Smooth muscle cell (in vitro differentiated cells): ENCODE measurements at regions not wholly inside any gene's neighbourhood (a gene's known extent, or its start where the extent isn't known, plus 50 kb on each side); places are given as distances from the start of the nearest gene placed in this dataset.

ENCODE experiments used
- DNase-seq: peaks from one replicate; lab custom pipeline; 2025; ENCODE audit not compliant: unreplicated experiment; lab: John Stamatoyannopoulos, UW
- H2AFZ ChIP-seq: fragments of 200-600 bp; sonication (generic); 2 replicates; pipeline ENCODE4 v1.6.0; 2016; ENCODE audit warnings: antibody characterized with exemption, low read depth, mild to moderate bottlenecking
- H3F3A ChIP-seq: fragments of 200-600 bp; sonication (generic); 2 replicates; pipeline ENCODE4 v1.6.0; 2017; ENCODE audit warnings: antibody characterized with exemption, low read depth
- H3K27ac ChIP-seq: fragments of 200-600 bp; sonication (generic); 2 replicates; pipeline ENCODE4 v1.5.1; 2016; ENCODE audit warnings: low read depth, mild to moderate bottlenecking
- H3K27me3 ChIP-seq: fragments of 200-600 bp; sonication (generic); 2 replicates; pipeline ENCODE4 v1.6.1; 2016; ENCODE audit warnings: low read depth, mild to moderate bottlenecking
- H3K36me3 ChIP-seq: fragments of 200-600 bp; sonication (generic); 2 replicates; pipeline ENCODE4 v1.5.1; 2016; ENCODE audit warnings: low read depth
- H3K4me1 ChIP-seq: fragments of 200-600 bp; sonication (generic); 2 replicates; pipeline ENCODE4 v1.5.1; 2016; ENCODE audit warnings: low read depth
- H3K4me2 ChIP-seq: fragments of 200-600 bp; sonication (generic); 2 replicates; pipeline ENCODE4 v1.6.0; 2016; ENCODE audit warnings: mild to moderate bottlenecking
- H3K4me3 ChIP-seq: fragments of 200-600 bp; sonication (generic); 2 replicates; pipeline ENCODE4 v1.5.1; 2016; ENCODE audit warnings: mild to moderate bottlenecking
- H3K79me2 ChIP-seq: fragments of 200-600 bp; sonication (generic); 2 replicates; pipeline ENCODE4 v1.6.0; 2016; ENCODE audit warnings: low read depth, mild to moderate bottlenecking
- H3K9ac ChIP-seq: fragments of 200-600 bp; sonication (generic); 2 replicates; pipeline ENCODE4 v1.6.0; 2016; ENCODE audit warnings: low read depth
- H3K9me3 ChIP-seq: fragments of 200-600 bp; sonication (generic); replicated peaks from 2 replicates; pipeline ENCODE4 v1.5.1; 2016; ENCODE audit warnings: low read depth
- H4K20me1 ChIP-seq: fragments of 200-600 bp; sonication (generic); 2 replicates; pipeline ENCODE4 v1.6.0; 2016; ENCODE audit warnings: low read depth
- WGBS: methylation state at CpG from one replicate; pipeline ENCODE4 v1.1.7; 2016; ENCODE audit warnings: low lambda C conversion rate; 5-methylcytosine and 5-hydroxymethylcytosine counted together
- TF ChIP-seq, protein P1 (sequence below): fragments of 200-600 bp; sonication (generic); IDR thresholded peaks from 2 replicates; pipeline ENCODE4 v1.5.1; 2017; ENCODE audit warnings: borderline replicate concordance, mild to moderate bottlenecking, antibody characterized with exemption; ENCODE audit not compliant: insufficient read depth, poor library complexity, severe bottlenecking

DNA sequence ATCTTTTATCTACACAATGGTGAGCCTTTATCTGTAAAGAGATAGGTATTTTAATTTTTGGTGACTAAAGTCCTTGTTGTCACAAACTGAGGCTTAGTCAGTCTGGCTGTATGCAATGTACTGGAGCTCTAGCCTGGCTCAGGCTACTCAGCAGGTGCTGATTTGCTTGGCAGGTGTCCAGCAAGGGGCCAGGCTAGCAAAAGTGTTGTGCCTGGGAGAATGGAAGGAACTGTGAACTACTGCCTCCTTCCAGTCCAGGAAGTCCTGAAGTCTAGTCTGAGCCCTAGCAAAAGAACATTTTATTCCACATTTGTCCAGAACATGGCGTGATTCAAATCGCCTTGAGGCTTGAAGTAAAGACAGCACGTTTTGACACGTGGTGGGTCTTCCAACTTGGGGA lies 260.5 kb downstream of the CCDC85A start:
- H3K4me3 ChIP-seq, result no peak overlapping the region
- DNase-seq, result no peak
- no peaks in the 10 kb centered on the region for H3K9me3 ChIP-seq
- peaks cover 7% of the 10 kb centered on the region for H3K4me1 ChIP-seq
- no peaks in the 10 kb centered on the region for H3K27me3 ChIP-seq
- no peak overlapping the region for H3K4me2 ChIP-seq
- H4K20me1 ChIP-seq, result no peaks in the 10 kb centered on the region
- H3F3A ChIP-seq, result no peaks in the 10 kb centered on the region
- H3K79me2 ChIP-seq, result no peaks in the 10 kb centered on the region
- WGBS, result 90% methylated on average over 4 of the region's 4 CpGs
- TF ChIP-seq, protein P1, sequence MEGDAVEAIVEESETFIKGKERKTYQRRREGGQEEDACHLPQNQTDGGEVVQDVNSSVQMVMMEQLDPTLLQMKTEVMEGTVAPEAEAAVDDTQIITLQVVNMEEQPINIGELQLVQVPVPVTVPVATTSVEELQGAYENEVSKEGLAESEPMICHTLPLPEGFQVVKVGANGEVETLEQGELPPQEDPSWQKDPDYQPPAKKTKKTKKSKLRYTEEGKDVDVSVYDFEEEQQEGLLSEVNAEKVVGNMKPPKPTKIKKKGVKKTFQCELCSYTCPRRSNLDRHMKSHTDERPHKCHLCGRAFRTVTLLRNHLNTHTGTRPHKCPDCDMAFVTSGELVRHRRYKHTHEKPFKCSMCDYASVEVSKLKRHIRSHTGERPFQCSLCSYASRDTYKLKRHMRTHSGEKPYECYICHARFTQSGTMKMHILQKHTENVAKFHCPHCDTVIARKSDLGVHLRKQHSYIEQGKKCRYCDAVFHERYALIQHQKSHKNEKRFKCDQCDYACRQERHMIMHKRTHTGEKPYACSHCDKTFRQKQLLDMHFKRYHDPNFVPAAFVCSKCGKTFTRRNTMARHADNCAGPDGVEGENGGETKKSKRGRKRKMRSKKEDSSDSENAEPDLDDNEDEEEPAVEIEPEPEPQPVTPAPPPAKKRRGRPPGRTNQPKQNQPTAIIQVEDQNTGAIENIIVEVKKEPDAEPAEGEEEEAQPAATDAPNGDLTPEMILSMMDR, result no peak
- H3K36me3 ChIP-seq, result no peaks in the 10 kb centered on the region
- no peak overlapping the region for H3K9ac ChIP-seq
- H2AFZ ChIP-seq, result no peak overlapping the region
- H3K27ac ChIP-seq, result no peak overlapping the region

DNA sequence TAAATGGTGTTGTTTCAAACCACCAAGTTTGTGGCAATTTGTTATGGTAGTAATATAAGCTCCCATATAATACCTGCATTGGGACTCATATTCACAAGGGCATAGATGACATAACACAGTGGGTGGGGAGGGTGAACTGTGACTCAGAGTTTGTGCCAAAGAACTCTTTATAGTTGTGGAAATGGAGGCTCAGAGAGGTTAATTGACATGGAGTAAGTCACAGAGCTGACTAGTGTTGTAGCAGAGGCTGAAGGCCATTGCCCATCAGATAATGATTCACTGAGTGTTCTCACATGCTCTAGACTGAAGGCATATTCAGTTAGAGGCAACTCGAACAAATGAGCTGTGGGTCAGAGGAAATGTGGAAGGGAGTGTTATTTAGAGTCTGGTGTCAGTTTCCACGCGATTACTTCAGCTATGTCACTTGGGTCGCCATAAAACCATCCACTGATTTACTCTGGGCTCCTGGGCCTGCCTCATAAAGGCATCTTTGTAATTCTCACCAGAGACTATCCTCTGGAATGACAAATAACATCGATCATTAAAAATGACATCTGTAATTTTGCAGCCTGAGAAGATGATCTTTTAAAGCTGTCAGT lies 264.7 kb downstream of the CCDC85A start:
- no peaks in the 10 kb centered on the region for H3K9me3 ChIP-seq
- H2AFZ ChIP-seq, result no peak overlapping the region
- H3K4me1 ChIP-seq, result peaks cover 12% of the 10 kb centered on the region
- no peak for DNase-seq
- H3K9ac ChIP-seq, result no peak overlapping the region
- H3K79me2 ChIP-seq, result no peaks in the 10 kb centered on the region
- no peaks in the 10 kb centered on the region for H4K20me1 ChIP-seq
- TF ChIP-seq, protein P1, result no peak
- no peaks in the 10 kb centered on the region for H3K27me3 ChIP-seq
- 76% methylated on average over 5 of the region's 5 CpGs for WGBS
- H3F3A ChIP-seq, result no peaks in the 10 kb centered on the region
- no peak overlapping the region for H3K4me3 ChIP-seq
- peak overlapping the region; percentile 19 for H3K27ac ChIP-seq
- no peaks in the 10 kb centered on the region for H3K36me3 ChIP-seq
- no peak overlapping the region for H3K4me2 ChIP-seq

DNA sequence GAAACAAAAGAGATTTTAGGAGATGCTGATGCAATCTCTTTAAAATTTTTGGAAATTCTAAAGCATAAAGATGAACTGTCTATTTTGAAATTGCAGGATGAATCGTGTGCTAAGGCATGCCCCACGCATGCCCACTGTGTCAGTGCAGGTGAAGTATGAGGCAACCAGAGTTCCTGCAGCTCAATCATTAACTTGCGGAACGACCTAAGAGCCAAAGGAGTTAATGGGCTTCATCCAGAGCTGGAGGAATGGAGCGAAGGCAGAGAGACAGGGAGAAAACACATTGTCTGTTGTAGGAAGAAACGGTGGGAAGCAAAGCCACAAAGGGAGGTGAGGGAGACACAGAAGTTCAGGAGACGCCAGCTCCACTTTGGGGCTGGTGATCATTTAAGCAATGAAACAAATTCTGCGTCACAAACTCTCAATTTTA lies 265.2 kb downstream of the CCDC85A start:
- WGBS, result 69% methylated on average over 8 of the region's 8 CpGs
- Histone ChIP-seq H3K4me1 (peaks cover 12% of the 10 kb centered on the region), H4K20me1 (no peaks in the 10 kb centered on the region), H3K27me3 (no peaks in the 10 kb centered on the region), H3K36me3 (no peaks in the 10 kb centered on the region), H3K79me2 (no peaks in the 10 kb centered on the region), H3K27ac (no peak overlapping the region), H3K9me3 (no peaks in the 10 kb centered on the region), H3F3A (no peaks in the 10 kb centered on the region), H3K9ac (no peak overlapping the region), H2AFZ (no peak overlapping the region), H3K4me2 (no peak overlapping the region), H3K4me3 (no peak overlapping the region)
- TF ChIP-seq, protein P1, result no peak
- no peak for DNase-seq

DNA sequence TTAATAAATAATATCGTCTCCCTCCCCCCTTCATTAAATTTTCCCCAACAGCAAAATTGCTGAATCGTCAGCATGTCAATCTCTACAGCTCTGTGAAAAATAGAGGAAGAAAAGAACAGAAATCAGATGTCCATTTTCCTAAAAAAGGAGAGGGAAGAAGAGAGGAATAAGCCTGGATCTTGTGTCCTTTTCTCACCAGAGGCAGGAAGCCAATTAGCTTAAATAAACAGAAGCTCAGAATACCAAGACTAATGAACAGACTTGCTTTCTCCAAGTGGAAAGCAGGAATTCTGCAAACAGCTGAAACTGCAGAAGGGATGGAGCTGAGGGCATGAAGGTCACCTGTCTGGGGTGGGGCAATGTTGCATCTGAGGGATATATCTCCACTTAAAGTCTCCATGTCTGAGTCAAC lies 265.7 kb downstream of the CCDC85A start:
- WGBS, result 71% methylated on average over 2 of the region's 2 CpGs
- TF ChIP-seq, protein P1, result no peak
- no peak overlapping the region for H3K9ac ChIP-seq
- no peak overlapping the region for H3K4me2 ChIP-seq
- H3K79me2 ChIP-seq, result no peaks in the 10 kb centered on the region
- H3K9me3 ChIP-seq, result no peaks in the 10 kb centered on the region
- peaks cover 12% of the 10 kb centered on the region for H3K4me1 ChIP-seq
- H3K4me3 ChIP-seq, result no peak overlapping the region
- H4K20me1 ChIP-seq, result no peaks in the 10 kb centered on the region
- no peak overlapping the region for H3K27ac ChIP-seq
- no peaks in the 10 kb centered on the region for H3K27me3 ChIP-seq
- H3F3A ChIP-seq, result no peaks in the 10 kb centered on the region
- DNase-seq, result no peak
- no peak overlapping the region for H2AFZ ChIP-seq
- H3K36me3 ChIP-seq, result no peaks in the 10 kb centered on the region
